ENCODE measurements at regions not wholly inside any gene's neighbourhood (a gene's known extent, or its start where the extent isn't known, plus 50 kb on each side); places are given as distances from the start of the nearest gene placed in this dataset.
A peak's percentile ranks its signal among the peaks of the same experiment; 100 is the strongest.

GRCh38 chr3:194967151-194968117, 281.8 kb downstream of the FAM43A start:
- H3K9me3 ChIP-seq = no peaks in the 10 kb centered on the region
- TF ChIP-seq CTCF (IDR thresholded peaks at IDR 0.05) = no peak
- DNase-seq (ENCODE audit: low spot score) (no peak), ATAC-seq (ENCODE audit: insufficient number of reproducible peaks, low FRiP score, low read depth) (no peak)
- no peak overlapping the region for H3K4me3 ChIP-seq
- no peaks in the 10 kb centered on the region for H3K27me3 ChIP-seq (replicated peaks; ENCODE audit: insufficient read depth)
- peaks cover 4 to 6% of the 10 kb centered on the region in 2 donors for H3K4me1 ChIP-seq (ENCODE audit: control insufficient read depth in 1 of 2, low read depth in 2 of 2)
- no peak overlapping the region for H3K27ac ChIP-seq
- H3K36me3 ChIP-seq = no peaks in the 10 kb centered on the region

- H3K36me3 ChIP-seq = no peaks in the 10 kb centered on the region
- ATAC-seq (ENCODE audit: insufficient number of reproducible peaks, low FRiP score, low read depth) = no peak
- H3K4me3 ChIP-seq = no peak overlapping the region
- TF ChIP-seq CTCF (IDR thresholded peaks at IDR 0.05) = no peak
- H3K4me1 ChIP-seq (ENCODE audit: control insufficient read depth in 1 of 2, low read depth in 2 of 2) = peaks cover 9 to 16% of the 10 kb centered on the region in 2 donors
- no peak overlapping the region for H3K27ac ChIP-seq
- H3K27me3 ChIP-seq (replicated peaks; ENCODE audit: insufficient read depth) = no peaks in the 10 kb centered on the region
- no peak for DNase-seq (ENCODE audit: low spot score)
- no peaks in the 10 kb centered on the region for H3K9me3 ChIP-seq
Measured at GRCh38 chr3:194970066-194970465, 284.4 kb downstream of the FAM43A start.

- peaks cover 15 to 25% of the 10 kb centered on the region in 2 donors for H3K4me1 ChIP-seq (ENCODE audit: control insufficient read depth in 1 of 2, low read depth in 2 of 2)
- no peak overlapping the region for H3K4me3 ChIP-seq
- DNase-seq (ENCODE audit: low spot score) (no peak), ATAC-seq (ENCODE audit: insufficient number of reproducible peaks, low FRiP score, low read depth) (no peak)
- no peaks in the 10 kb centered on the region for H3K9me3 ChIP-seq
- no peak overlapping the region for H3K27ac ChIP-seq
- H3K27me3 ChIP-seq (replicated peaks; ENCODE audit: insufficient read depth) = no peaks in the 10 kb centered on the region
- H3K36me3 ChIP-seq = no peaks in the 10 kb centered on the region
- no peak for TF ChIP-seq CTCF (IDR thresholded peaks at IDR 0.05)
Measured at GRCh38 chr3:194971009-194971408, 285.3 kb downstream of the FAM43A start.

GRCh38 chr3:194971965-194972364, 286.3 kb downstream of the FAM43A start:
- H3K36me3 ChIP-seq = no peaks in the 10 kb centered on the region
- no peaks in the 10 kb centered on the region for H3K9me3 ChIP-seq
- no peak for ATAC-seq (ENCODE audit: insufficient number of reproducible peaks, low FRiP score, low read depth)
- DNase-seq (ENCODE audit: low spot score) = no peak
- peaks cover 22 to 35% of the 10 kb centered on the region in 2 donors for H3K4me1 ChIP-seq (ENCODE audit: control insufficient read depth in 1 of 2, low read depth in 2 of 2)
- H3K27ac ChIP-seq = peak overlapping the region in 1 of 2 donors; percentile 40
- no peak overlapping the region for H3K4me3 ChIP-seq
- no peak for TF ChIP-seq CTCF (IDR thresholded peaks at IDR 0.05)
- H3K27me3 ChIP-seq (replicated peaks; ENCODE audit: insufficient read depth) = no peaks in the 10 kb centered on the region

GRCh38 chr3:194972641-194973040, 287.0 kb downstream of the FAM43A start:
- DNase-seq (ENCODE audit: low spot score) = no peak
- no peak for TF ChIP-seq CTCF (IDR thresholded peaks at IDR 0.05)
- H3K36me3 ChIP-seq = no peaks in the 10 kb centered on the region
- H3K27me3 ChIP-seq (replicated peaks; ENCODE audit: insufficient read depth) = no peaks in the 10 kb centered on the region
- no peaks in the 10 kb centered on the region for H3K9me3 ChIP-seq
- H3K27ac ChIP-seq = peak overlapping the region; percentile 5 to 40
- no peak overlapping the region for H3K4me3 ChIP-seq
- no peak for ATAC-seq (ENCODE audit: insufficient number of reproducible peaks, low FRiP score, low read depth)
- H3K4me1 ChIP-seq (ENCODE audit: control insufficient read depth in 1 of 2, low read depth in 2 of 2) = peaks cover 22 to 39% of the 10 kb centered on the region in 2 donors

Data from thoracic aorta (tissue), 2 donors.